ENCODE measurements at regions not wholly inside any gene's neighbourhood (a gene's known extent, or its start where the extent isn't known, plus 50 kb on each side); places are given as distances from the start of the nearest gene placed in this dataset.
A peak's percentile ranks its signal among the peaks of the same experiment; 100 is the strongest.

GRCh38 chr18:54433368-54433767, 75.7 kb downstream of the C18orf54 start:
- H3K27ac ChIP-seq = no peak overlapping the region
- TF ChIP-seq ZFX (IDR thresholded peaks at IDR 0.05; ENCODE audit: borderline replicate concordance) (no peak), CTCF (IDR thresholded peaks at IDR 0.05) (no peak)

- H3K27ac ChIP-seq = no peak overlapping the region
- TF ChIP-seq CTCF (IDR thresholded peaks at IDR 0.05) = no peak
- no peak for TF ChIP-seq ZFX (IDR thresholded peaks at IDR 0.05; ENCODE audit: borderline replicate concordance)
These were observed 76.2 kb downstream of the C18orf54 start for GRCh38 chr18:54433857-54434256.

- no peak for TF ChIP-seq CTCF (IDR thresholded peaks at IDR 0.05)
- TF ChIP-seq ZFX (IDR thresholded peaks at IDR 0.05; ENCODE audit: borderline replicate concordance) = no peak
- no peak overlapping the region for H3K27ac ChIP-seq
These were observed 76.7 kb downstream of the C18orf54 start for GRCh38 chr18:54434453-54434852.

GRCh38 chr18:54436501-54436900, 78.8 kb downstream of the C18orf54 start:
- H3K27ac ChIP-seq = no peak overlapping the region
- TF ChIP-seq ZFX (IDR thresholded peaks at IDR 0.05; ENCODE audit: borderline replicate concordance) = no peak
- TF ChIP-seq CTCF (IDR thresholded peaks at IDR 0.05) = no peak

GRCh38 chr18:54440292-54440691, 82.6 kb downstream of the C18orf54 start:
- no peak overlapping the region for H3K27ac ChIP-seq
- TF ChIP-seq CTCF (IDR thresholded peaks at IDR 0.05) = no peak
- TF ChIP-seq ZFX (IDR thresholded peaks at IDR 0.05; ENCODE audit: borderline replicate concordance) = no peak

- no peak for TF ChIP-seq ZFX (IDR thresholded peaks at IDR 0.05; ENCODE audit: borderline replicate concordance)
- peak; percentile 87 for TF ChIP-seq CTCF (IDR thresholded peaks at IDR 0.05)
- no peak overlapping the region for H3K27ac ChIP-seq
These were observed 86.7 kb downstream of the C18orf54 start for GRCh38 chr18:54444319-54444914.

GRCh38 chr18:54453996-54454395, 96.3 kb downstream of the C18orf54 start:
- TF ChIP-seq CTCF (IDR thresholded peaks at IDR 0.05) (no peak), ZFX (IDR thresholded peaks at IDR 0.05; ENCODE audit: borderline replicate concordance) (no peak)
- H3K27ac ChIP-seq = no peak overlapping the region
